ENCODE measurements at regions not wholly inside any gene's neighbourhood (a gene's known extent, or its start where the extent isn't known, plus 50 kb on each side); places are given as distances from the start of the nearest gene placed in this dataset.

- DNase-seq, result peak; percentile 15
These were observed 604.0 kb downstream of the HS3ST4 start for GRCh38 chr16:26295625-26296304.

DNA sequence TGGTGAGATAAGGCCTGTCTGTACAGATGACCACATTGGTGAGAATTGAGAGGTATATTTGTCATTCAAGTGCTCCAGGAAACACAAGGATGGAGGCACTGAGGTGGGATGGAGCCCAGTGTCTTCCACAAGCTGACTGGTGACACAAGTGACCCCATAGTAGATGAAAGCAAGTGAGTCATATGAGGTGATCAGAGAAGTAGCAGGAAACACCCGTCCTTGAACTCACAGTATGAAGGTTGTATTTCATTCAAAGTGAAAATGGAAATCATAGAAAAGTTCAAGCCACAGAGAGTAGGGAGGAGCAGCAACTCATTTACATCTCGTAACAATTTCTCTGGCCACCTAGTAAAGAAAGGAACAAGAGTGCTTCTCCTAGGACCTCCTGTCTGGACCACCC, 609.8 kb downstream of the HS3ST4 start:
- no peak for DNase-seq

- DNase-seq, result peak; percentile 12
These were observed 625.1 kb downstream of the HS3ST4 start for GRCh38 chr16:26316683-26317464.

- DNase-seq, result no peak
These were observed 626.1 kb downstream of the HS3ST4 start for GRCh38 chr16:26317885-26318284.

DNA sequence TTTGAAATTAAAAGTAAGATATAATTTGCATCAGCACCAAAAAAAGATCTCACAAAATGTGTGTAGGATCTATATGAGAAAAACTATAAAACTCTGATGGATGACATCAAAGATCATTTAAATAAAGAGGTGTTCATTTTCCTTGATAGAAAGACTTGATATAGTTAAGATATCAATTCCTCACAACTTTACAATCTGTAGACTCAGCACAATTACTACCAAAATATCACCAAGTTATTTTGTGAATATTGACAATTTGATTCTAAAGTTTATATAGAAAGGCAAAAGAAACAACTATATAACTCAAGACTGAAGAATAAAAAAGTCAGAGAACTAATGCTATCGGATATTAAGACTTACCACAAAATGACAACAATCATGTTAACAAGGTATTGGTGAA, 638.9 kb downstream of the HS3ST4 start:
- no peak for DNase-seq

DNA sequence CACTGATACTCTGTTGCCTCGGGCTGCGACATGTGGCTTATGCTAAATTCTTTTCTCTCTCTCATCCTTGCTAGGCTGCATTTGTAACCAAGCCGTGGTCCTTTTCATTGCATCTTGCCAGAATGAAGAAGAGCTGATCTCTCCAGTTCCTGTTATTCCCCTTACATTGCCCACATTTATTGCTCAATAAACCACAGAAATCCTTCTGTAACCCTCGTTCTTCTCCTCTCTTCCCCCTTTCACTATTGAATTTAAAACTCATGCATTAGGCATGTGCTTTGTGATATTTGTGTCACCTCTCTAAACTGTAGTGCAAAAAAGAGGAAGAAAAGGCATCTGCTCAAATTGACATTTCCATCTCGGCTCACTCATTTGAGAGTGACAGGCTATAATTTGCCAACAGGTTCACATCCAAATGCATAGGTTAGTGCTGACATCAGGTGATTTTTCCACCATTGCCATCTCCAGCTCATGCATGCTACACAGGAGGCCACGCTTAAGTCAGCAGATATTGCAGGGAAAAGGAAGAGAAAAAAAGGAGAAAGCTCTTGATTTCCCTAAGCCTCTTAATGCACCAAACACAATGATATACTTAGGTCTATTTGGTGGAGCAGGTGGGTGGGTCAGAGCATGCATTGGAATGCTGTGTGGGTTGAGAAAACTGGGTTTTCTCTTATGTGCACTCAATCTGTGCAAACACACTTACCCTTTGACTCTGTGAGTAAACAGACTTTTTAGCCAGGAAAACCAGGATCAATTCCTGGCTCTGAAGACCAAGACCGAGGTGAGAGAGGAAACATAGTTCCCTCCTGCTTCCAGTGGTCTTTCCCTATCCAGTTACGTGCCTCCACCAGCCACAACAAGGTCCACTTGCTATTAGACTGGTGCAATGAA, 642.7 kb downstream of the HS3ST4 start:
- DNase-seq, result no peak

DNA sequence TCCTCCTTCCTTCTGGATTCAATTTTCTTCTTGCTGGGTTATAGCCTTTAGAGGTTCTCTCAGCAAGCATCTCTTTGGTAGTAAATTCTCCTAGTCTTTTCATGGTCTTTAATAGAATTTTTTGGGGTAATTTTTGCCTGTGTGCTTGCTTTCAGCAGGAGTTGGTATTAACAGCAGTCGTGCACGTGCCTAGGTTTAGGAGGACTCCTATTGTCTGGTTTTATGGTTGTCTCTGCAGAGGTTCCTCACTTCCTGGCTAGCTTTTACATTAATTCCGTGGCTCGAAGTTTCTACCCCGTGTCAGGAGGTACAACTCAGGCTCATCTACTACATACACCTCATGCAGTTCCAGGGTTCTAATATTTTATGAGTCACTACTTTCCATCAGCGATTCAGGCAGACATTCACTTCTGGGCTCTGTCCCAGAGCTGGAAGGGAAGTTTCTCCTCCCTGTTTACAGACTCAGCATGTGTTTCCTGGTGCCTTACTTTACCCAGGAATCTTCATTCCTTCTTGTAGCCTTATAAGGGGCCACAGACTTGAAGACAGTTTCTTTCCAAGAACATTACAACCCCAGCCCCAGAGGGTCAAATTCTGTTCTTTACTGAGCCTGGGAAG, 643.6 kb downstream of the HS3ST4 start:
- DNase-seq, result no peak

DNA sequence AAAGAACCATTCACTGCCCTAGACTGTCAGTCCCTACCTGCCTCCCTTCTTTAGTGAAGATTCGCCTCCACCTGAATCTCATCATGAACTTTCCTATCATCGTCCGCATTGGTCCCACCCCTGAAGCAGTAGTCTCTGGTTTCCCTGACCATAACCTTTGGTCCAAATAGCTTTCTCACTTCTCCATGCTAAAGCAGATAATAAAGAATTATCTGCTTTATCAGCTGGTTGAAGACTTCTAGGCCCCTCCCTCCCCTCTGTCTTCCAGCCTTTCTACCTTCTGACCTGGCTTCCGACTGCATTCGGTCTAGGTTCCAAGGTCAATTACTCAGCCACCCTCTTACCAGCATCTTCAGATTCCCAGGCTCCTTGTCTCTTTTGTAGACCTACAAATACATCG, 650.9 kb downstream of the HS3ST4 start:
- DNase-seq, result no peak

GRCh38 chr16:26344240-26344776, 652.5 kb downstream of the HS3ST4 start:
- DNase-seq, result peak; percentile 8

DNA sequence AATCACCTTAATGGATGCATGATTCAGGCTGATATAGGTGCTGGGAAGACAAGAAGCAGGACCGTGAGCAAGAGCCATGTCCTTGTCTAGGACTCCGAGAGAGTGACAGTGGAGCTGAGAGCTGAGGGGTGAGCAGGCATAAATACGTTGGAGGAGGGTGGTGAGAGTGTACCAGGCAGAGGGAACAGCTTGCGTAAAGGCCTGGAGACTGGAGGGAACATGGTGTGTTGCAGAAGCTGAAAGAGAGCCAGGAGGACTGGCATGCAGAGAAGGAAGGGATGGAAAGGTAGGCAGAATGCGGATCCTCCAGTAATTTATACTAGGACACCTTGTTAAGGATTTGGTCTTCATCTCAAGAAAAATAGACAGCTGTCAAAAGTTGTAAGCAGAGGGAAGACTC, 653.2 kb downstream of the HS3ST4 start:
- no peak for DNase-seq

DNA sequence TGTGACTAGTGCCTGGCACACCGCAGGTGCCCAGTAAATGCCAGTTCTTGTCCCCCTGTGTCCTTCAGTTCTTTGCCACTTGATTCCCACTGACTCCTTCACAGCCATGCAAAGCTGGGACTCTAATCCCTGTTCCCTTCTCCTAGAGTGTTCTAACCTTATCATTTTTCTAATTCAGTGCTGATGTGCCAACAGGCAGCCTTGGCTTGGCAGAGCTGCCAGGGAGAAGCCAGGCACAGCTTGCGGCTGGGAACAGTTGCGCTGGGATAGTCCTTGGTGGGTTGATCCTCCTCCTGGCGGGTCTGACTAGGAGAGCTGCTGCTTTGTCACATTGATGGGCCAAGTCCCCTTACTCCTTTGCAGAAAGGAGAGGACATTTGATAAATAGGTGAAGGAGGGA, 654.2 kb downstream of the HS3ST4 start:
- no peak for DNase-seq

DNA sequence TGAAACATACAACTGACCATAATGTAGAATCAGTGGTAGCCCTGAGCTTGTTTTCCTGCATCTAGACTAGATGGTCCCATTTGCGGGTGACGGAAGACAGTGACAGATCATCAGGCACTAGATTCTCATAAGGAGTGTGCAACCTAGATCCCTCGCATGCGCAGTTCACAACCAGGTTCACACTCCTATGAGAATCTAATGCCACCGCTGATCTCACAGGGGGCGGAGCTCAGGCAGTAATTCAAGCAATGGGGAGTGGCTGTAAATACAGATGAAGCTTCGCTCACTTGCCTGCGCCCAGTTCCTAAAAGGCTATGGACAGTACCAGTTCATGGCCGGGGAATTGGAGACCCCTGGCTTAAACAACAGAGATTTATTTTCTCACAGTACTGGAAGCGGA, 656.3 kb downstream of the HS3ST4 start:
- DNase-seq, result no peak

- DNase-seq, result no peak
These were observed 669.1 kb downstream of the HS3ST4 start for GRCh38 chr16:26360867-26361266.

- no peak for DNase-seq
These were observed 671.8 kb downstream of the HS3ST4 start for GRCh38 chr16:26363581-26363980.

DNA sequence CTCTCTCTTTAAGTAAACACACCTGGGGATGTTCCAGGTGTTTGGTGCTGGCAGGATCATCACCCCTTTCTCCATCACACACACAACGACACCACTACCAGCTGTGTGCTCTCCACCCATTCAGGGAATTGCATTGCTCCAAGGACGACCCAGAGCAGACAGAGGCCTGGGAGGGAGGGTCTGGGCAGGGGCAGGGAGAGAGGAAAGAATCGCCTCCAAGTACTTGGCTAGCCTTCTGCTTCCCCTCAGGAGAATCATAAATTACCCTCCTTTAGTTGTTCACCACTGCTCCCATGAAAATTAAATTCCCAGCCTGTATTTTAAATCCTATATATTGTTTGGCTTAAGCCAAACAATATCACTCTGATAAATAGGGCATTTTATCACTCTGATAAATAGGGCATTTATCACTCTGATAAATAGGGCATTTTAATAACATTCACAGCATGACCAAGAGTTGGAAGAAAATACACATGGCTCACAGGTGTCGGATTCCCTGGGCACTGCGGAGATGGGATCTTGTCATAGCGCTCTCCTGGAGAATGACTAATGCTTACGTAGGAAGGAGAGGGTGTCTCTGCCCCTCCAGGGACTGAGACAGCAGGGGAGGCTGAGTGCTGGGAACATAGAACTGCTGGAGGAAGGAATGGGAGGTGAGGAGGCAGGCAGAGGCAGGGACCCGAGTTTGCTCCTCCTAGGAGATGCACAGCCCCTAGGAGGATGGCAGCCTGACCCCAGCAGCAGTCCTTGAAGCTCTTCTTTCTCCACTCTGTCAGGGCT, 673.6 kb downstream of the HS3ST4 start:
- no peak for DNase-seq

DNA sequence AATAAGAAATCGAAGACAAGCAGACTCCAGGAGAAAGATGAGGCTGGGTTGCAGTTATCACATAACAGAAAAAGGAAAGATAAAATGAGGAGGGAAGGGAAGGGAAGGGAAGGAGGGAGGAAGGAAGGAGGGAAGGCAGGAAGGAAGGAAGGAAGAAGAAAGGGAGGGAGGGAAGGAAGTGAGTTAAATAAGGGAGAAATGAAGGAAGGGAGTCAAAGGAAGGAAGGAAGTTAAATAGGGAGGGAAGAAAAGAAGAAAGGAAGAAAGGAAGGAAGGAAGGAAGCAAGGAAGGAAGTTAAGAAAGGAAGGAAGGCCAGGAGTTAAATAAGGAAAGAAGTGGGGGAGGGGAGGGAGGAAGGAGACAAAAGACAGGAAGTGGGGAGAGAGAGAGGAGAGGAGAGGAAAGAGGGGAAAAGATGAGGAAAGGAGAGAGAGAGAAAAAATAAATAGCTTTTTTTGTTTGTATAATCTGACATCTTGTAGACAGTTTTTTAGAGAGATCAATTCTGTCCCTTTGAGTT, 679.6 kb downstream of the HS3ST4 start:
- DNase-seq, result no peak

DNA sequence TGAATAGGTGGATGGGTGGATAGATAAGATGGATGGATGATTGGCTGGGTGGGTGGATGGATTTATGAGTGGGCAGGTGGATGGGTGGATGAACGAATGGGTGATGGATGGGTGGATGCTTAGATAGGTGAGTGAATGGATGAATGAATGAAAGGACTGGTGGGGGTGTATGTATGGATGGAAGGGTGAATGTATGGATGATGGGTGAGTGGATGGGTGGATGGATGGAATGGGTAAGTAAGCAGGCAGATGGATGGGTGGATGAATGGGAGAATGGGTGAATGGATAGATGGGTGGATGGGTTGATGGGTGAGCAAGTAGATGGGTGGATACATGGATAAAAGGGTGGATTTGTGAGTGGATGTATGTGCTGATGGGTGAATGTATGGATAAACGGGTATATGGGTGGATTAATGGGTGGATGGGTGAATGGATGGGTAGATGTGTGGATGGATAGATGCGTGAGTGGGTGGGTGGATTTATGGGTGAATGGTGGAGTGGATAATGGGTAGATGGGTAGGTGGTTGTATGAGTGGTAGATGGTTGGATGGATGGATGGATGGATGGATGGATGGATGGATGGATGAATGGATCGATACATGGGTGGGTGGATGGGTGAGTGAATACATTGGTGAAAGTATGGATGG, 682.6 kb downstream of the HS3ST4 start:
- no peak for DNase-seq

DNA sequence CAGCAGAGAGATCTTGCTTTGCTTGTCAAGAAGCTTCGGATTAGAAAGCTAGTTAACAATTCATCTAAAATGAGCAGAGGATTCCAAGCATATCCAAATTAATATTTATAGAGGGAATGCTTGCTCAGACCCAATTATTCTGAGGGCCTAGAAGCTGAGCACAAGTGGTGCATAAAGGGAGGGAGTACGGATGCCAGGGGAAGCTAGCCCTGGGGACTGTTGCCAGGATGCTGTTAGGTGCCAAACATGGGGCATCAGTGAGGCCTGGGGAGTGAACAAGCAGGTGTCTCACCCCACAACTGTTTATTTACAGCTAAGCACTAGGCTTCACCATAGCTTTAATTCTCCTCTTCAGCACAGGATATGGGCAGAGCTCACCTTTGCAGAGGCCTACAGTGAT, 684.1 kb upstream of the C16orf82 start:
- DNase-seq, result no peak

DNA sequence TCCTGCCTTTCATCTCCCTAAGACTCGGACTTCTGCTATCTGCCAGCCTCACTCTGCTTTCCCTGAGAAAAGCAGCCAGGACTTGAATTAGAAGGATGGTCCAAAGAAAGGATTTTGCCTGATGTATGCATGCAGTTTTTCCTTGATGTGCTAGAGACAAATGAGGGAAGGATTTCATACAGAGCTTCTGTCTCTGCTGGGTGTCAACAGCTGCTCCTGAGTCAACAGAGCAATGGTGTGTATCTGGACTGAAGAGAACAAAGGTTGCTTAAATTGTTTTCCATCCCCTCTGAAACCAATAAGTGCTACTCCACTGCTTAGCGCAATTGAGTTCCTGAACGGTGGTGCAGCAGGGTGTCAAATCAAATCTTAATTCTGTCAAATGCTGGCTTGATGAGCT, 680.6 kb upstream of the C16orf82 start:
- DNase-seq, result no peak

GRCh38 chr16:26391833-26392232, 674.9 kb upstream of the C16orf82 start:
- DNase-seq, result no peak

GRCh38 chr16:26394409-26394808, 672.3 kb upstream of the C16orf82 start:
- DNase-seq, result peak; percentile 38

All from eye (tissue), 1 donor.